ENCODE measurements at regions not wholly inside any gene's neighbourhood (a gene's known extent, or its start where the extent isn't known, plus 50 kb on each side); places are given as distances from the start of the nearest gene placed in this dataset.

- intact Hi-C loops (cut with DNase I): no loop called here
- ATAC-seq (no peak), DNase-seq (no peak)
Observed at GRCh38 chr1:198030682-198031081, 113.5 kb downstream of the LHX9 start.

- DNase-seq: no peak
- no peak for ATAC-seq
- intact Hi-C loops (cut with DNase I): no loop called here
Observed at GRCh38 chr1:198031086-198031485, 113.9 kb downstream of the LHX9 start.

GRCh38 chr1:198032668-198033067 is 115.5 kb downstream of the LHX9 start:
- ATAC-seq (no peak), DNase-seq (no peak)
- intact Hi-C loops (cut with DNase I): no loop called here

- DNase-seq (no peak), ATAC-seq (no peak)
- intact Hi-C loops (cut with DNase I): no loop called here
Observed at GRCh38 chr1:198040880-198041279, 115.9 kb upstream of the NEK7 start.

GRCh38 chr1:198042168-198042567 is 114.6 kb upstream of the NEK7 start:
- intact Hi-C loops (cut with DNase I): no loop called here
- DNase-seq (no peak), ATAC-seq (no peak)

GRCh38 chr1:198047913-198048312 is 108.9 kb upstream of the NEK7 start:
- ATAC-seq (no peak), DNase-seq (no peak)
- intact Hi-C loops (cut with DNase I): no loop called here

GRCh38 chr1:198054510-198054909 is 102.3 kb upstream of the NEK7 start:
- DNase-seq: no peak

GRCh38 chr1:198056255-198056654 is 100.5 kb upstream of the NEK7 start:
- ATAC-seq (no peak), DNase-seq (no peak)
- intact Hi-C loops (cut with DNase I): no loop called here

More at GRCh38 chr1:198054510-198054909, 102.3 kb upstream of the NEK7 start:
- ATAC-seq: no peak
- intact Hi-C loops (cut with DNase I): no loop called here

GRCh38 chr1:198064181-198064580 is 92.6 kb upstream of the NEK7 start:
- intact Hi-C loops (cut with DNase I): no loop called here
- DNase-seq: no peak
- ATAC-seq: no peak

- intact Hi-C loops (cut with DNase I): no loop called here
- no peak for DNase-seq
- no peak for ATAC-seq
Observed at GRCh38 chr1:198068285-198068684, 88.5 kb upstream of the NEK7 start.

GRCh38 chr1:198072177-198072576 is 84.6 kb upstream of the NEK7 start:
- no peak for DNase-seq
- no peak for ATAC-seq
- intact Hi-C loops (cut with DNase I): no loop called here

- ATAC-seq: no peak
- no peak for DNase-seq
- intact Hi-C loops (cut with DNase I): no loop called here
Observed at GRCh38 chr1:198075296-198075695, 81.5 kb upstream of the NEK7 start.

- DNase-seq (no peak), ATAC-seq (no peak)
- intact Hi-C loops (cut with DNase I): no loop called here
Observed at GRCh38 chr1:198079432-198079951, 77.3 kb upstream of the NEK7 start.

GRCh38 chr1:198082576-198082975 is 74.2 kb upstream of the NEK7 start:
- ATAC-seq (no peak), DNase-seq (no peak)
- intact Hi-C loops (cut with DNase I): no loop called here

- ATAC-seq (no peak), DNase-seq (no peak)
- intact Hi-C loops (cut with DNase I): no loop called here
Observed at GRCh38 chr1:198083549-198083948, 73.2 kb upstream of the NEK7 start.

GRCh38 chr1:198084241-198084908 is 72.4 kb upstream of the NEK7 start:
- no peak for ATAC-seq
- intact Hi-C loops (cut with DNase I): no loop called here
- DNase-seq: no peak

GRCh38 chr1:198086051-198086745 is 70.6 kb upstream of the NEK7 start:
- intact Hi-C loops (cut with DNase I): loop anchor here in 1 of 2 donors (5.0 kb wide), 2 partner anchors 66 to 381 kb away; no protein-coding TSS in a partner anchor
- ATAC-seq: no peak
- DNase-seq: no peak

GRCh38 chr1:198087831-198088230 is 69.0 kb upstream of the NEK7 start:
- ATAC-seq: no peak
- intact Hi-C loops (cut with DNase I): loop anchor here in 1 of 2 donors (5.0 kb wide), 2 partner anchors 64 to 379 kb away; no protein-coding TSS in a partner anchor
- DNase-seq: no peak

GRCh38 chr1:198088360-198089071 is 68.3 kb upstream of the NEK7 start:
- intact Hi-C loops (cut with DNase I): loop anchor here in 1 of 2 donors (5.0 kb wide), 2 partner anchors 64 to 379 kb away; no protein-coding TSS in a partner anchor
- DNase-seq (peak; percentile 18), ATAC-seq (peak; percentile 65 to 75)

GRCh38 chr1:198096390-198096789 is 60.4 kb upstream of the NEK7 start:
- ATAC-seq: peak in 1 of 2 donors; percentile 25
- intact Hi-C loops (cut with DNase I): loop anchor here in 1 of 2 donors (10.0 kb wide), 1 partner anchor 258 kb away; no protein-coding TSS in a partner anchor
- no peak for DNase-seq

Measured in left cardiac atrium (tissue), 4 donors.